ENCODE measurements at regions not wholly inside any gene's neighbourhood (a gene's known extent, or its start where the extent isn't known, plus 50 kb on each side); places are given as distances from the start of the nearest gene placed in this dataset.

DNA sequence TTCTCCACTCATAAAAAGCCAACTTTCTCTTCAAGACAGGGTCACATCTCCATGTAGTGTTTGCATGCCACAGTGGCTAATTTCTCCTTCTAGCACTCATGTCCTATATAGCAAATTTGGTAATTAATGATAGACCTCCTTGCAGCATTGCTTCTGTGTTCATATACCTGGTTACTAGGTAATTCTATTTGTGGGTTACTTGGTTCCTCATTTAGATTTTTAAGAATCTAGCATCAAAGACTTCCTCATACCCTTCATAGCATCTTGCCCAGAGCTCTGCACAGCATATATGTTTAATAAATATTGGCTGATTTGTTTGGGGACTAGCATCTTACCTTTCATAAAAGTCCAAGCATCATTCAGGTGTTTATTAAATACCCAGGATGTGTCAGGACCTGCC is 152.1 kb downstream of the DUSP6 start:
- Histone ChIP-seq H3K27me3 (ENCODE audit: low read length) (no peaks in the 10 kb centered on the region), H3K9ac (ENCODE audit: low read length) (no peak overlapping the region), H3K27ac (ENCODE audit: low read length) (no peak overlapping the region), H3K36me3 (ENCODE audit: low read depth, low read length) (no peaks in the 10 kb centered on the region), H3K9me2 (replicated peaks; ENCODE audit: low read length) (no peaks in the 10 kb centered on the region), H3K4me2 (ENCODE audit: low read length) (no peak overlapping the region), H3K4me3 (ENCODE audit: low read length) (no peak overlapping the region), H3K79me2 (ENCODE audit: low read length) (no peaks in the 10 kb centered on the region), H4K20me1 (ENCODE audit: low read length) (no peaks in the 10 kb centered on the region), H3K4me1 (ENCODE audit: insufficient read depth, low read length) (no peaks in the 10 kb centered on the region), H3K9me3 (ENCODE audit: low read length) (no peaks in the 10 kb centered on the region), H3F3A (ENCODE audit: low read length, unreplicated experiment) (no peaks in the 10 kb centered on the region), H2AFZ (ENCODE audit: low read length) (no peak overlapping the region)
- DNase-seq (no peak), ATAC-seq (no peak)
- ChIA-PET POLR2A (ENCODE audit: unreplicated experiment) (no interaction called here), CTCF (no interaction called here)
- no TSS peak for BruUV-seq (replicated peaks)
- intact Hi-C loops (cut with micrococcal nuclease): no loop called here
- TF ChIP-seq, protein P1, sequence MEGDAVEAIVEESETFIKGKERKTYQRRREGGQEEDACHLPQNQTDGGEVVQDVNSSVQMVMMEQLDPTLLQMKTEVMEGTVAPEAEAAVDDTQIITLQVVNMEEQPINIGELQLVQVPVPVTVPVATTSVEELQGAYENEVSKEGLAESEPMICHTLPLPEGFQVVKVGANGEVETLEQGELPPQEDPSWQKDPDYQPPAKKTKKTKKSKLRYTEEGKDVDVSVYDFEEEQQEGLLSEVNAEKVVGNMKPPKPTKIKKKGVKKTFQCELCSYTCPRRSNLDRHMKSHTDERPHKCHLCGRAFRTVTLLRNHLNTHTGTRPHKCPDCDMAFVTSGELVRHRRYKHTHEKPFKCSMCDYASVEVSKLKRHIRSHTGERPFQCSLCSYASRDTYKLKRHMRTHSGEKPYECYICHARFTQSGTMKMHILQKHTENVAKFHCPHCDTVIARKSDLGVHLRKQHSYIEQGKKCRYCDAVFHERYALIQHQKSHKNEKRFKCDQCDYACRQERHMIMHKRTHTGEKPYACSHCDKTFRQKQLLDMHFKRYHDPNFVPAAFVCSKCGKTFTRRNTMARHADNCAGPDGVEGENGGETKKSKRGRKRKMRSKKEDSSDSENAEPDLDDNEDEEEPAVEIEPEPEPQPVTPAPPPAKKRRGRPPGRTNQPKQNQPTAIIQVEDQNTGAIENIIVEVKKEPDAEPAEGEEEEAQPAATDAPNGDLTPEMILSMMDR (conservative IDR thresholded peaks at IDR 0.05; ENCODE audit: low read depth, low read length): no peak
- TF ChIP-seq EZH2phosphoT487 (IDR thresholded peaks at IDR 0.05; ENCODE audit: borderline replicate concordance, low read length): no peak
- no peak for TF ChIP-seq EZH2 (IDR thresholded peaks at IDR 0.05; ENCODE audit: low read length, unreplicated experiment)

DNA sequence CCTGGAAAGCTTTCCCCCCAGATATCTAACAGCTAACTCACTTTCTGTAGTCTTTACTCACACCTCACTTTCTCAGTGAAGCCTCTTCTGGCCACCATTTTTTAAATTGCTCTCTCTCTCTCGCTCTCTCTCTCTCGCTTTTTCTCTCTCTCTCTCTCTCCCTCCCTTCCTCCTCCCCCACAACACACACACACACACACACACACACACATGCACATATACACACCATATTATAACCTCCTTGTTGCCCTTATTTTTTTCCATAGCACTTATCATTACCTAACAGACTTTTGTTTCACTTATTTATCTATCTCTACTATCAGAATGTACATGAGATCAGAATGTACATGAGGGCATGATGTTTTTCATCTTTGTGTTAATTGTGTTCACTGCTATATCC is 156.8 kb downstream of the DUSP6 start:
- no peak overlapping the region for H3K4me2 ChIP-seq (ENCODE audit: low read length)
- no peaks in the 10 kb centered on the region for H3K27me3 ChIP-seq (ENCODE audit: low read length)
- no peak for DNase-seq
- peaks cover 15% of the 10 kb centered on the region for H3K4me1 ChIP-seq (ENCODE audit: insufficient read depth, low read length)
- H3K27ac ChIP-seq (ENCODE audit: low read length): no peak overlapping the region
- peaks cover 2% of the 10 kb centered on the region; the same call in 1 of the 2 replicates for H3K36me3 ChIP-seq (ENCODE audit: low read depth, low read length)
- no peaks in the 10 kb centered on the region for H4K20me1 ChIP-seq (ENCODE audit: low read length)
- H3K9me3 ChIP-seq (ENCODE audit: low read length): peaks cover 2% of the 10 kb centered on the region
- BruUV-seq (replicated peaks): no TSS peak
- TF ChIP-seq EZH2phosphoT487 (IDR thresholded peaks at IDR 0.05; ENCODE audit: borderline replicate concordance, low read length): no peak
- TF ChIP-seq EZH2 (IDR thresholded peaks at IDR 0.05; ENCODE audit: low read length, unreplicated experiment): no peak
- TF ChIP-seq, protein P1 (conservative IDR thresholded peaks at IDR 0.05; ENCODE audit: low read depth, low read length): no peak
- intact Hi-C loops (cut with micrococcal nuclease): loop anchor here (10.0 kb wide), 1 partner anchor 141 kb away; no protein-coding TSS in a partner anchor
- H3K79me2 ChIP-seq (ENCODE audit: low read length): no peaks in the 10 kb centered on the region
- no peak overlapping the region for H3K9ac ChIP-seq (ENCODE audit: low read length)
- no peaks in the 10 kb centered on the region for H3K9me2 ChIP-seq (replicated peaks; ENCODE audit: low read length)
- ChIA-PET POLR2A (ENCODE audit: unreplicated experiment) (no interaction called here), CTCF (no interaction called here)
- ATAC-seq: no peak
- H3K4me3 ChIP-seq (ENCODE audit: low read length): no peak overlapping the region
- no peak overlapping the region for H2AFZ ChIP-seq (ENCODE audit: low read length)
- no peaks in the 10 kb centered on the region for H3F3A ChIP-seq (ENCODE audit: low read length, unreplicated experiment)

DNA sequence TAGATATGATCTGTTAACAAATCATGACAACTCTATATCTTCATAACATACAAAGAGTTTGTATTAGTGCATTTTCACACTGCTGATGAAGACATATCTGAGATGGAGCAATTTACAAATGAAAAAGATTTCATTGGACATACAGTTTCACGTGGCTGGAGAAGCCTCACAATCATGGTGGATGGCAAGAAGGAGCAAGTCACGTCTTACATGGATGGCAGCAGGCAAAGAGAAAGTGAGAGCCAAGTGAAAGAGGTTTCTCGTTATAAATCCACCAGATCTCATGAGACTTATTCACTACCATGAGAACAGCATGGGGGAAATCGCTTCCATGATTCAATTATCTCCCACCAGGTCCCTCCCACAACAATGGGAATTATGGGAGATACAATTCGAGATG is 157.6 kb downstream of the DUSP6 start:
- TF ChIP-seq EZH2 (IDR thresholded peaks at IDR 0.05; ENCODE audit: low read length, unreplicated experiment) (no peak), EZH2phosphoT487 (IDR thresholded peaks at IDR 0.05; ENCODE audit: borderline replicate concordance, low read length) (no peak)
- TF ChIP-seq, protein P1 (conservative IDR thresholded peaks at IDR 0.05; ENCODE audit: low read depth, low read length): no peak
- Histone ChIP-seq H3K27me3 (ENCODE audit: low read length) (no peaks in the 10 kb centered on the region), H3K9me2 (replicated peaks; ENCODE audit: low read length) (no peaks in the 10 kb centered on the region), H3F3A (ENCODE audit: low read length, unreplicated experiment) (no peaks in the 10 kb centered on the region), H3K27ac (ENCODE audit: low read length) (no peak overlapping the region), H4K20me1 (ENCODE audit: low read length) (no peaks in the 10 kb centered on the region), H3K4me1 (ENCODE audit: insufficient read depth, low read length) (peaks cover 15% of the 10 kb centered on the region), H3K79me2 (ENCODE audit: low read length) (no peaks in the 10 kb centered on the region), H3K9ac (ENCODE audit: low read length) (no peak overlapping the region), H3K4me3 (ENCODE audit: low read length) (no peak overlapping the region), H3K4me2 (ENCODE audit: low read length) (no peak overlapping the region), H3K36me3 (ENCODE audit: low read depth, low read length) (peaks cover 5% of the 10 kb centered on the region; the same call in 1 of the 2 replicates), H3K9me3 (ENCODE audit: low read length) (peaks cover 8% of the 10 kb centered on the region), H2AFZ (ENCODE audit: low read length) (no peak overlapping the region)
- no TSS peak for BruUV-seq (replicated peaks)
- ChIA-PET POLR2A (ENCODE audit: unreplicated experiment) (no interaction called here), CTCF (no interaction called here)
- intact Hi-C loops (cut with micrococcal nuclease): loop anchor here (10.0 kb wide), 1 partner anchor 140 kb away; no protein-coding TSS in a partner anchor
- ATAC-seq (no peak), DNase-seq (no peak)
